ENCODE measurements at regions not wholly inside any gene's neighbourhood (a gene's known extent, or its start where the extent isn't known, plus 50 kb on each side); places are given as distances from the start of the nearest gene placed in this dataset.
"Not testable (repeated sequence)": the region's sequence is repeated elsewhere in the genome, so short reads cannot be mapped to it uniquely, and the experiment has no call there.

DNA sequence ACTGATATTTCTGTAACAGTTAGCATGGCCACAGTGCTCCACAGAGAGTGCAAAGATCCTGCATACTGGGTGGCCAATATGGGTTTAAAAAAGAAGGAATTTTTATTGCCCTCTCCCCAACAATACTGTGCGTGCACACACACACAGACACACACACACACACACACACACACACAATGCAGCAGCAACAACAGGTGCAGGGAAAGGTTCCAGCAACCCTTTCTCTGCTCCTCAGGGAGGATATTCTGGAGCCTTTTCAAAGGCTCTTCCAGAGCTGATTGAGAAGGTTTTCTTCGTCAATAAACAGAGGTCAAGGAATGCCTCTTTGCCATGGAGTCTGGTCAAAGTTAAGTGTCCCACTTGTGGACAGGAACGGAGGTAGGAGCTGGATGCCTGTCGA lies 84.8 kb upstream of the ZFP42 start:
- DNase-seq (ENCODE audit: low spot score) = no peak

DNA sequence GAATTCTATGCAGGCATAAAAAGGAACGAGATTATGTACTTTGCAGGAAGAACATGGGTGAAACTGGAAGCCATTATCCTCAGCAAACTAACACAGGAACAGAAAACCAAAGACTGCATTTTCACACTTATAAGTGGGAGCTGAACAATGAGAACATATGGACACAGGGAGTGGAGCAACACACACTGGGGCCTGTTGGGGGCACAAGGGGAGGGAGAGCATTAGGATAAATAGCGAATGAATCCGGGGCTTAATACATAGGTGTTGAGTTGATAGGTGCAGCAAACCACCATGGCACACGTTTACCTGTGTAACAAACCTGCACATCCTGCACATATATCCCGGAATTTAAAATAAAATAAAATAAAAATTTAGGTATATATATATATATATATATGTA lies 80.2 kb upstream of the ZFP42 start:
- DNase-seq (ENCODE audit: low spot score) = not testable (repeated sequence)

DNA sequence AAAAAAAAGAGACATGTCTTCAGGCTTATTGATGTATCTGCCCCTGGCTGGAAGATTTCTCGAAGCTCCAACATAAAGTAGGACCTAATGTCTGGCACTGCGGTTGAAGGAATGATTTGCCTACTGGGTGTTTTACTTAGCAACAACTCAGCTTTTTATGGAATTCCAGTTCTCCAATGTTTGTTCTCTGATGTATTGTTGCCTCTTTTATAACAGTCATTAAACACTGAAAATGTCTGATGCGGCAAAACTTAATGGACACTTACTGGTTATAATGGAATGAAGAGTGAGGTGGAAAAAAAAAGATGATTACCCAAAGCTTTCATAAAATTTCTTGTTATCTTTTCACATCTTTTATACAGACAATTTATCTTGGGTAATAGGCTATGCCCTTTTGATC lies 75.6 kb upstream of the ZFP42 start:
- DNase-seq (ENCODE audit: low spot score) = no peak

DNA sequence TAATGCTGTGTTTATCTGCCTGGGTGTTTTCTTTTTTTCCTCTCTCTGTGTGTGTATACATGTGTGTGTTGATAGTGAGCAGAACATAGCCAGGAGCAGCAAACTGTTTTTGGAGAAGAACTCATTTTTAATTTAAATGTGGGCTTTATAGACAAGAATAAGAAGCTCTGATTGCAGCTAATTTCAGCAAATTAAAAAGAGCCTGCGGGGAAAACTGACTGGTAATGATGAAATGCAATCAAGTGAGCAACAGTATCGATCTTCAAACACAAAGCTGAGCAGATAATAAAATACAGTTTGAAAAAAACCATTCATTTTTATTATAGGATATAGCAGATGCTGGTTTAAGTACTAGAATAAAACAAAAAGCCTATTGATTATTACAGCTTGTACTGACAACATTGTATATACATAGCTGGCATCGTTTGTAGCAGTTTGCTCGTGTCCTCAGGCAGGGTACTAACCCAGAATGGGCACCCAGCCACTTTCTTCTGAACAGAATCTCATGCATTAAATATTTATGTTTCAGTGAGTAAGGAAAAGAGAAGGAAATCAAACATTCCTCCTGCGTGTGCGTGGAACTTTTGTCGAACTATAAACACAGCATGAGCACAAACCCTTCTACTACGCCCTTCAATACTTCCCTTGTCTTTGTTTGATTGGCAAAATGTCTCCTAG lies 73.5 kb upstream of the ZFP42 start:
- no peak for DNase-seq (ENCODE audit: low spot score)

DNA sequence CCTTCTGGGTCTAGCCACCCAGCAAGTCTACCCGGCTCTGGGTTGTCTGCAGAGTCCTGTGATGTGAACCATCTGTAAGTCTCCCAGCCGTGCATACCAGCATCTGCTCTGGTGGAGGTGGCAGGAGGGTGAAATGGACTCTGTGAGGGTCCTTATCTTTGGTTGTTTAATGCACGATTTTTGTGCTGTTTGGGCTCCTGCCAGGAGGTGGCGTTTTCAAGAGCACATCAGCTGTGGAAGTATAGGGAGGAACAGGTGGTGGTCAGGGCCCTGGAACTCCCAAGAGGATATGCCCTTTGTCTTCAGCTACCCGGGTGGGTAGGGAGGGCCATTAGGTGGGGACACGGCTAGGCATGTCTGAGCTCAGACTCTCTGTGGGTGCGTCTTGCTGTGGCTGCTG lies 66.5 kb upstream of the ZFP42 start:
- DNase-seq (ENCODE audit: low spot score) = no peak

DNA sequence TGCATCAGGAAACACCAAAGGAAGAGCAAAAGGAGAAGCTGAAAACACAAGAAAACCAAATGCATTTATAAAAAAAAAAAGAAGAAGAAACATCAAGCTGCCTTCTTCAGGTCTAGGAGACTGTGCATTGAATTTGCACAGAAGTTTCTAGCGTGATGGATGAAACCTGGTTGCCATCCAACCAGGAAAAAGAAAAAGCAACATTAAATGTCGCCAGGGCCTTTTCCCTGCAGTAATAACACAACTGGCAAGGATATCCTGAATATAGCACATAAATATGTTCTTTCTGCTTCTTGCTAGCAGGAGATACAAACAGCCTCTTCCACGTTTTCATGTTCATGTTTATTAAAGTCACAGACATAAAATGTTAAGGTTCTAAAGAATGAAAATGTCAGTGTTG lies 60.8 kb upstream of the ZFP42 start:
- no peak for DNase-seq (ENCODE audit: low spot score)

DNA sequence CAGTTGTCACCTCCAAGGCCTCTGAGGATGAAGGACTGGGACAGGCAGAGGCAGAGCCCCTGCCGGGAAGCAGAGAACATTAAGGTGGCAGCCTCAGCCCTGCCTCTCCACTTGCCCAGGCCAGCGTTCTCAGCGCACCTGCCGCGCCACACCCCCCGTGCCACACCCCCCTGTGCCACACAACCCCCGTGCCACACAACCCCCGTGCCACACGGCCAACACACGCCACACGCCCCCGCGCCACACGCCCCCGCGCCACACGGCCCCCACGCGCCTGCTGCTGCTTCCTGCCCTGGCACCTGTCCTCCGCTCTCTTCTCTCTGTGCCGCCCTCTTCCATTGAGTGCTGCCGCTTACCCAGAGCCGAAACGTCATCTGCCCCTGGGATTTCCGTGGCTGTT lies 58.0 kb upstream of the ZFP42 start:
- no peak for DNase-seq (ENCODE audit: low spot score)

DNA sequence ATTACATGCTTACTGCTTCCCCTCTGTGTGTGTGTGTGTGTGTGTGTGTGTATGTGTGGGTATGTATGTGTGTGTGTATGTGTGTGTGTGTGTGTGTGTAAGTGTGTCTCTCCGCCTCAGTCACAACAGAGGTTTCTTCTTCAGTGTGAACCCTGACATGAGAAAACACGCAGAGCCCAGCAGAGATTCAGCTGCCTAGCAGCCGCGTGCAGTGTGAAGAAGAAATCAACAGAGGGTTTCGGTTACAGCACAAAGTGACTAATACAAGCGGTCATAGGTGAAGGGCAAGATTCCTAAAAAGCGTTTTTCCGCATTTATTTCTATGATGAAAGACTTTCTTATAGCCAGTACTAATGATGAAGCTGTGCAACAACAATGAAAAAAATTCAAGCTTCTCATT lies 55.3 kb upstream of the ZFP42 start:
- DNase-seq (ENCODE audit: low spot score) = no peak

DNA sequence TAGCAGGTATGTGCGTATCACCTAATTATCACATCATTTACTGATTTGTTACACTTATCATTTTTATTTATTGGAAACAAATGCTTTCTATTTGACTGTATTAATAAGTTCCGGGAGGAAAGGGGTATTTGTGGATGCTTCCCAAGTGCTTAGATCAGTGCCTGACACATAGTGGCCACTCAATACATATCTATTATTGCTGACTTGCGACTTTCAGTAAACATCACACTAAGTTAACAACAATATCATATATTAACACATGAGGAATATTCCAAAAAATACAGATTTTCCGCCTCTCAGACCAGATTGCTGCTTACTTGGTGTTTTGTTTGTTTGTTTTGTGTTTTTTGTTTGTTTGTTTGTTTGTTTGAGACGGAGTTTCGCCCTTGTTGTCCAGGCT lies 52.6 kb upstream of the ZFP42 start:
- no peak for DNase-seq (ENCODE audit: low spot score)

DNA sequence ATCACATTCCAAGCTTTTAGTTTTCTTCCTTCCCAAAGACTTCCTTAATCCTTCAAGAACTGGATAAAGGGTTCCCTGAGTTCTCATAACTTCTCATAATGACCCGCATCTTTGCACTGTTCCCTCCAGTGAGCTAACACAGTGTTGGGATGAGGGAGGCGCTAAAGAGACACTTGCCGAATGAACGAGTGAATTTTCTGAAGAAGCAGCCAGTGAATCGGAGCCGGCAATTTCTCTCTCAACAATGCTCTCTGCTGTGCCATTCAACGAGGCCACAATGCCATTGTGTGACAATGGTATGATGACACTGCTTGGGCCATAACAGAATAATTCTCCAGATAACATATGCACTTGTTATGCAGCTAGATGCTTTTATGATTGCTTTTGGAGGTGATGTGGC lies 51.4 kb upstream of the ZFP42 start:
- DNase-seq (ENCODE audit: low spot score) = no peak

All from A172 (cell line).